Neural cell (in vitro differentiated cells): ENCODE measurements at regions not wholly inside any gene's neighbourhood (a gene's known extent, or its start where the extent isn't known, plus 50 kb on each side); places are given as distances from the start of the nearest gene placed in this dataset.

ENCODE experiments used
- H2AFZ ChIP-seq: fragments of 200-600, 300-800 bp; sonication (generic), shearing (Covaris generic); 2 replicates; pipeline ENCODE4 v1.6.0; 2014; ENCODE audit warnings: low read depth, mild to moderate bottlenecking, antibody characterized with exemption, low read length, moderate library complexity
- H3F3A ChIP-seq: fragments of 200-600 bp; shearing (Covaris generic); 2 replicates; pipeline ENCODE4 v1.6.1; 2016; ENCODE audit warnings: mild to moderate bottlenecking, moderate library complexity, mixed read lengths, antibody characterized with exemption, low read length; ENCODE audit not compliant: insufficient read depth, poor library complexity, severe bottlenecking
- H3K27ac ChIP-seq: fragments of 200-600, 300-800 bp; sonication (generic), shearing (Covaris generic); 2 replicates; pipeline ENCODE4 v1.5.1; 2014; ENCODE audit warnings: mild to moderate bottlenecking, low read length, moderate library complexity
- H3K27me3 ChIP-seq: fragments of 300-800, 200-600 bp; sonication (generic), shearing (Covaris generic); 2 replicates; pipeline ENCODE4 v1.6.0; 2014; ENCODE audit warnings: mild to moderate bottlenecking, low read depth, low read length, moderate library complexity; ENCODE audit not compliant: insufficient read depth
- H3K36me3 ChIP-seq: fragments of 300-800, 200-600 bp; sonication (generic), shearing (Covaris generic); 2 replicates; pipeline ENCODE4 v1.5.1; 2014; ENCODE audit warnings: mild to moderate bottlenecking, antibody characterized with exemption, low read length, moderate library complexity; ENCODE audit not compliant: insufficient read depth
- H3K4me2 ChIP-seq: fragments of 300-800, 200-600 bp; sonication (generic), shearing (Covaris generic); 2 replicates; pipeline ENCODE4 v1.6.0; 2014; ENCODE audit warnings: mild to moderate bottlenecking, low read length
- H3K4me3 ChIP-seq: fragments of 300-800, 200-600 bp; sonication (generic), shearing (Covaris generic); 2 replicates; pipeline ENCODE4 v1.5.1; 2014; ENCODE audit warnings: mild to moderate bottlenecking, low read length, moderate library complexity
- H3K79me2 ChIP-seq: fragments of 200-600 bp; shearing (Covaris generic); replicated peaks from 2 replicates; pipeline ENCODE4 v1.6.0; 2014; ENCODE audit warnings: mild to moderate bottlenecking, low read length, moderate library complexity; ENCODE audit not compliant: insufficient read depth
- H3K9ac ChIP-seq: fragments of 300-800, 200-600 bp; sonication (generic), shearing (Covaris generic); 2 replicates; pipeline ENCODE4 v1.6.1; 2016; ENCODE audit warnings: mild to moderate bottlenecking, low read length, mixed read lengths
- H3K9me2 ChIP-seq: fragments of 200-600 bp; shearing (Covaris generic); 2 replicates; pipeline ENCODE4 v1.6.1; 2016; ENCODE audit warnings: mild to moderate bottlenecking, low read length, mixed read lengths; ENCODE audit not compliant: insufficient read depth
- H3K9me3 ChIP-seq: fragments of 200-600, 300-800 bp; sonication (generic), shearing (Covaris generic); 2 replicates; pipeline ENCODE4 v1.6.1; 2016; ENCODE audit warnings: mild to moderate bottlenecking, mixed run types, low read length, moderate library complexity, mixed read lengths
- H4K20me1 ChIP-seq: fragments of 200-600 bp; shearing (Covaris generic); 2 replicates; pipeline ENCODE4 v1.6.1; 2016; ENCODE audit warnings: mild to moderate bottlenecking, mixed run types; ENCODE audit not compliant: insufficient read depth
- CTCF ChIP-seq: fragments of 450-650 bp; IDR thresholded peaks from 2 replicates; pipeline ENCODE4 v1.5.1; 2014; ENCODE audit warnings: antibody characterized with exemption, mild to moderate bottlenecking, moderate library complexity; ENCODE audit not compliant: poor library complexity, severe bottlenecking
- EP300 ChIP-seq: fragments of 450-650 bp; conservative IDR thresholded peaks from 2 replicates; pipeline ENCODE4 v1.6.1; 2014; ENCODE audit warnings: antibody characterized with exemption, mild to moderate bottlenecking, moderate library complexity; ENCODE audit not compliant: poor library complexity, severe bottlenecking
- EZH2 ChIP-seq: fragments of 200-600, 300-800 bp; shearing (Covaris generic), sonication (generic); IDR thresholded peaks from 2 replicates; pipeline ENCODE4 v1.6.1; 2014; ENCODE audit warnings: antibody characterized with exemption, low read length, borderline replicate concordance, mild to moderate bottlenecking; ENCODE audit not compliant: insufficient read depth, poor library complexity, severe bottlenecking
- MXI1 ChIP-seq: fragments of 450-650 bp; conservative IDR thresholded peaks from 2 replicates; pipeline ENCODE4 v1.6.1; 2014; ENCODE audit warnings: antibody characterized with exemption, mild to moderate bottlenecking; ENCODE audit not compliant: poor library complexity, severe bottlenecking
- POLR2AphosphoS5 ChIP-seq: IDR thresholded peaks from 2 replicates; pipeline ENCODE4 v1.6.1; 2012
- RAD21 ChIP-seq: fragments of 450-650 bp; conservative IDR thresholded peaks from 2 replicates; pipeline ENCODE4 v1.6.1; 2014; ENCODE audit warnings: antibody characterized with exemption, mild to moderate bottlenecking, moderate library complexity
- SMC3 ChIP-seq: fragments of 450-650 bp; conservative IDR thresholded peaks from 2 replicates; pipeline ENCODE4 v1.6.1; 2014; ENCODE audit warnings: antibody characterized with exemption, mild to moderate bottlenecking, moderate library complexity; ENCODE audit not compliant: poor library complexity
- TAF1 ChIP-seq: IDR thresholded peaks from 2 replicates; pipeline ENCODE4 v1.6.1; 2012; ENCODE audit warnings: low read depth
- TF ChIP-seq, protein P1 (sequence below): IDR thresholded peaks from 2 replicates; pipeline ENCODE4 v1.6.1; 2012; ENCODE audit warnings: borderline replicate concordance

- Histone ChIP-seq H3K9ac (no peak overlapping the region), H3K27me3 (no peaks in the 10 kb centered on the region), H3K9me3 (peaks cover 6% of the 10 kb centered on the region), H3K4me2 (no peak overlapping the region), H3K9me2 (no peaks in the 10 kb centered on the region), H4K20me1 (no peaks in the 10 kb centered on the region), H3K79me2 (no peaks in the 10 kb centered on the region), H2AFZ (no peak overlapping the region), H3F3A (no peaks in the 10 kb centered on the region), H3K27ac (no peak overlapping the region), H3K36me3 (no peaks in the 10 kb centered on the region), H3K4me3 (no peak overlapping the region)
- TF ChIP-seq EZH2 (no peak), RAD21 (no peak)
Observed at GRCh38 chr20:51217347-51218045, 194.6 kb upstream of the KCNG1 start.

GRCh38 chr20:51216850-51217249, 193.9 kb upstream of the KCNG1 start:
- no peak overlapping the region for H3K4me3 ChIP-seq
- TF ChIP-seq EZH2 (no peak), RAD21 (no peak), EP300 (no peak), SMC3 (no peak)
- TF ChIP-seq, protein P1, sequence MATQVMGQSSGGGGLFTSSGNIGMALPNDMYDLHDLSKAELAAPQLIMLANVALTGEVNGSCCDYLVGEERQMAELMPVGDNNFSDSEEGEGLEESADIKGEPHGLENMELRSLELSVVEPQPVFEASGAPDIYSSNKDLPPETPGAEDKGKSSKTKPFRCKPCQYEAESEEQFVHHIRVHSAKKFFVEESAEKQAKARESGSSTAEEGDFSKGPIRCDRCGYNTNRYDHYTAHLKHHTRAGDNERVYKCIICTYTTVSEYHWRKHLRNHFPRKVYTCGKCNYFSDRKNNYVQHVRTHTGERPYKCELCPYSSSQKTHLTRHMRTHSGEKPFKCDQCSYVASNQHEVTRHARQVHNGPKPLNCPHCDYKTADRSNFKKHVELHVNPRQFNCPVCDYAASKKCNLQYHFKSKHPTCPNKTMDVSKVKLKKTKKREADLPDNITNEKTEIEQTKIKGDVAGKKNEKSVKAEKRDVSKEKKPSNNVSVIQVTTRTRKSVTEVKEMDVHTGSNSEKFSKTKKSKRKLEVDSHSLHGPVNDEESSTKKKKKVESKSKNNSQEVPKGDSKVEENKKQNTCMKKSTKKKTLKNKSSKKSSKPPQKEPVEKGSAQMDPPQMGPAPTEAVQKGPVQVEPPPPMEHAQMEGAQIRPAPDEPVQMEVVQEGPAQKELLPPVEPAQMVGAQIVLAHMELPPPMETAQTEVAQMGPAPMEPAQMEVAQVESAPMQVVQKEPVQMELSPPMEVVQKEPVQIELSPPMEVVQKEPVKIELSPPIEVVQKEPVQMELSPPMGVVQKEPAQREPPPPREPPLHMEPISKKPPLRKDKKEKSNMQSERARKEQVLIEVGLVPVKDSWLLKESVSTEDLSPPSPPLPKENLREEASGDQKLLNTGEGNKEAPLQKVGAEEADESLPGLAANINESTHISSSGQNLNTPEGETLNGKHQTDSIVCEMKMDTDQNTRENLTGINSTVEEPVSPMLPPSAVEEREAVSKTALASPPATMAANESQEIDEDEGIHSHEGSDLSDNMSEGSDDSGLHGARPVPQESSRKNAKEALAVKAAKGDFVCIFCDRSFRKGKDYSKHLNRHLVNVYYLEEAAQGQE, result no peak
- H2AFZ ChIP-seq, result no peak overlapping the region
- no peaks in the 10 kb centered on the region for H4K20me1 ChIP-seq
- H3K79me2 ChIP-seq, result no peaks in the 10 kb centered on the region
- peaks cover 6% of the 10 kb centered on the region for H3K9me3 ChIP-seq
- no peak overlapping the region for H3K4me2 ChIP-seq
- no peak overlapping the region for H3K9ac ChIP-seq
- no peaks in the 10 kb centered on the region for H3K27me3 ChIP-seq
- H3K9me2 ChIP-seq, result no peaks in the 10 kb centered on the region
- no peaks in the 10 kb centered on the region for H3F3A ChIP-seq
- H3K27ac ChIP-seq, result no peak overlapping the region
- H3K36me3 ChIP-seq, result no peaks in the 10 kb centered on the region

- Histone ChIP-seq H2AFZ (no peak overlapping the region), H3K9me2 (no peaks in the 10 kb centered on the region), H3K79me2 (no peaks in the 10 kb centered on the region), H3K9ac (no peak overlapping the region), H3K27me3 (no peaks in the 10 kb centered on the region), H4K20me1 (no peaks in the 10 kb centered on the region), H3K9me3 (peaks cover 6% of the 10 kb centered on the region), H3K36me3 (no peaks in the 10 kb centered on the region), H3K4me3 (no peak overlapping the region), H3F3A (no peaks in the 10 kb centered on the region), H3K27ac (no peak overlapping the region), H3K4me2 (no peak overlapping the region)
- TF ChIP-seq EP300, result no peak
- TF ChIP-seq CTCF, result no peak
- no peak for TF ChIP-seq RAD21
- TF ChIP-seq, protein P1, result no peak
- TF ChIP-seq EZH2, result no peak
- TF ChIP-seq MXI1, result no peak
- no peak for TF ChIP-seq TAF1
- no peak for TF ChIP-seq POLR2AphosphoS5
- no peak for TF ChIP-seq SMC3
Observed at GRCh38 chr20:51212816-51213215, 189.9 kb upstream of the KCNG1 start.
